ENCODE measurements at regions not wholly inside any gene's neighbourhood (a gene's known extent, or its start where the extent isn't known, plus 50 kb on each side); places are given as distances from the start of the nearest gene placed in this dataset.
A peak's percentile ranks its signal among the peaks of the same experiment; 100 is the strongest.

DNA sequence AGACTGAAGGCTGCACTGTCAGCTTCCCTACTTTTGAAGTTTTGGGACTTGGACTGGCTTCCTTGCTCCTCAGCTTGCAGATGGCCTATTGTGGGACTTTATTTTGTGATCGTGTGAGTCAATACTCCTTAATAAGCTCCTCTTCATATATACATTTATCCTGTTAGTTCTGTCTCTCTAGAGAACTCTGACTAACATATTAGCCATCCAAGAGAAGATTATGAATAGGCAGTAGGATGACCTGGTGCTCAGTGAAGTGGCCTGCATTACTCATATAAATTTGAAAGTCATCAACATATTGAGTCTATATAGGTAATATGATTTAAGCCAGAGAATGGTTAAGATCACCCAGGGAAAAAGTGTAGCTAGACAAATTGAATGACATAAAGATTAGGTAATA is 136.3 kb upstream of the UFM1 start:
- Histone ChIP-seq H3K9ac (ENCODE audit: low read length) (no peak overlapping the region), H3K9me3 (ENCODE audit: control insufficient read depth, insufficient read depth, low read depth, low read length) (peaks cover 8% of the 10 kb centered on the region; the same call in 1 of the 2 replicates), H3K27me3 (ENCODE audit: control insufficient read depth, insufficient read depth, low read length) (no peaks in the 10 kb centered on the region), H3K36me3 (ENCODE audit: control insufficient read depth, insufficient read depth, low read length) (no peaks in the 10 kb centered on the region), H3K27ac (ENCODE audit: low read depth, low read length) (no peak overlapping the region), H3K4me1 (ENCODE audit: control insufficient read depth, insufficient read depth, low read length) (peaks cover 5% of the 10 kb centered on the region; the same call in 1 of the 2 replicates), H3K4me3 (ENCODE audit: low read depth, low read length) (no peak overlapping the region)

DNA sequence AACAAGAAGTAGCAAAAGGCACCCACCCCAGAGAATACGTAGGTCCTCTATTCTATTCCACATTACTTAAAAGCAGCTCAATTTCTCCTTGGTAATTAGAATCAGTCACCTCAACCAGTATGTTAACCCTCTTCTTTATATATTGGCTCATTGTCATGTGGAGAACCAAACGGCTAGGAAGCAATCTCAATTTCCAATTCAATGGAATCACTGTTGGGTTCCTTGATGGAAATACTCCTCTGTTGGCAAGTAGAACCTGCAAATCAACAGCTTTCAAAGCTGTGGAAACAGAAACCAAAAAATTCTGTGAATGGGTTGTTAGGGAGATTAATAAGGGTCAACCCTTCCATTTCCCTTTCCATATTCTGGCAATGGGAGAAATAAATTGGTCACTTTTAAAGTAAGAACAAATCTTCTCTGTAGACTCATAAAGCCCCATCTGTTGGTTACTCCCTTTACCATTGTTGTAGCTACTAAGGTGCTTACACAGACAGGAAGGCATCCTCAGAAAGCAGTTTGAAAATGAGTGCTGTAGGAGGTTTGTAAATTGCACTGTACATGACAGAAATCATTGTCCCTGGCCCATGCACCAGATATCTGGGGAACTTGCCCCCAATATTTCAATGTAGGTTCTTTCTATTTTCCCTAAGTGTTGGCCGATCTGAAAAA is 138.6 kb upstream of the UFM1 start:
- Histone ChIP-seq H3K4me3 (ENCODE audit: low read depth, low read length) (no peak overlapping the region), H3K27ac (ENCODE audit: low read depth, low read length) (peak overlapping the region; percentile 25), H3K36me3 (ENCODE audit: control insufficient read depth, insufficient read depth, low read length) (no peaks in the 10 kb centered on the region), H3K27me3 (ENCODE audit: control insufficient read depth, insufficient read depth, low read length) (no peaks in the 10 kb centered on the region), H3K4me1 (ENCODE audit: control insufficient read depth, insufficient read depth, low read length) (peaks cover 5% of the 10 kb centered on the region; the same call in 1 of the 2 replicates), H3K9me3 (ENCODE audit: control insufficient read depth, insufficient read depth, low read depth, low read length) (peaks cover 8% of the 10 kb centered on the region; the same call in 1 of the 2 replicates), H3K9ac (ENCODE audit: low read length) (no peak overlapping the region)

GRCh38 chr13:38204556-38204955 is 145.1 kb upstream of the UFM1 start:
- Histone ChIP-seq H3K36me3 (ENCODE audit: control insufficient read depth, insufficient read depth, low read length) (no peaks in the 10 kb centered on the region), H3K4me3 (ENCODE audit: low read depth, low read length) (no peak overlapping the region), H3K27ac (ENCODE audit: low read depth, low read length) (no peak overlapping the region), H3K9ac (ENCODE audit: low read length) (no peak overlapping the region), H3K9me3 (ENCODE audit: control insufficient read depth, insufficient read depth, low read depth, low read length) (no peaks in the 10 kb centered on the region), H3K27me3 (ENCODE audit: control insufficient read depth, insufficient read depth, low read length) (no peaks in the 10 kb centered on the region), H3K4me1 (ENCODE audit: control insufficient read depth, insufficient read depth, low read length) (no peaks in the 10 kb centered on the region)

- Histone ChIP-seq H3K9me3 (ENCODE audit: control insufficient read depth, insufficient read depth, low read depth, low read length) (no peaks in the 10 kb centered on the region), H3K4me3 (ENCODE audit: low read depth, low read length) (no peak overlapping the region), H3K4me1 (ENCODE audit: control insufficient read depth, insufficient read depth, low read length) (no peaks in the 10 kb centered on the region), H3K9ac (ENCODE audit: low read length) (no peak overlapping the region), H3K27ac (ENCODE audit: low read depth, low read length) (no peak overlapping the region), H3K27me3 (ENCODE audit: control insufficient read depth, insufficient read depth, low read length) (no peaks in the 10 kb centered on the region), H3K36me3 (ENCODE audit: control insufficient read depth, insufficient read depth, low read length) (no peaks in the 10 kb centered on the region)
Measured at GRCh38 chr13:38202740-38203139, 146.9 kb upstream of the UFM1 start.

GRCh38 chr13:38191016-38191415 is 158.6 kb upstream of the UFM1 start:
- no peaks in the 10 kb centered on the region for H3K36me3 ChIP-seq (ENCODE audit: control insufficient read depth, insufficient read depth, low read length)
- no peaks in the 10 kb centered on the region for H3K9me3 ChIP-seq (ENCODE audit: control insufficient read depth, insufficient read depth, low read depth, low read length)
- H3K9ac ChIP-seq (ENCODE audit: low read length): no peak overlapping the region
- H3K27me3 ChIP-seq (ENCODE audit: control insufficient read depth, insufficient read depth, low read length): no peaks in the 10 kb centered on the region
- H3K27ac ChIP-seq (ENCODE audit: low read depth, low read length): no peak overlapping the region
- no peak overlapping the region for H3K4me3 ChIP-seq (ENCODE audit: low read depth, low read length)
- H3K4me1 ChIP-seq (ENCODE audit: control insufficient read depth, insufficient read depth, low read length): peaks cover 5% of the 10 kb centered on the region; the same call in 1 of the 2 replicates

DNA sequence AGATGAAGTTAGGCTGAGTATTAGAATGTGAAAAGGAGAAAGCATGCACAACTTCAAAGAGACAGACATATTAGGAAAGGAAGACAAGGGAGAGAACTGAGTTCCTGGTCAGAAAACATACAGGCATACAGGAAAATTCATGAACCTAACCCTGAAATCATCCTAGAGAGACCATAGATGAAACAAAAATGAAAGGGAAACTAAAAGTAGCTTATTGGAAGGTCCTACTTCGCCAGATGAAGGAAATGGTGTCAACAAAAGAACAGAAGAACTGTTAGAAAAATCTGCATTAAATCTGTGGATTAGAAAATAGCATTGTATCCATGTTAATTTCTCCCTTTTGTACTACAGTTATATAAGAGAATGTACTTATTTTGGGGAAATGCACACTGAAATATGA is 169.0 kb upstream of the UFM1 start:
- H3K36me3 ChIP-seq (ENCODE audit: control insufficient read depth, insufficient read depth, low read length): no peaks in the 10 kb centered on the region
- H3K9ac ChIP-seq (ENCODE audit: low read length): no peak overlapping the region
- H3K4me3 ChIP-seq (ENCODE audit: low read depth, low read length): no peak overlapping the region
- H3K27ac ChIP-seq (ENCODE audit: low read depth, low read length): no peak overlapping the region
- no peaks in the 10 kb centered on the region for H3K9me3 ChIP-seq (ENCODE audit: control insufficient read depth, insufficient read depth, low read depth, low read length)
- H3K4me1 ChIP-seq (ENCODE audit: control insufficient read depth, insufficient read depth, low read length): no peaks in the 10 kb centered on the region
- no peaks in the 10 kb centered on the region for H3K27me3 ChIP-seq (ENCODE audit: control insufficient read depth, insufficient read depth, low read length)

- no peak overlapping the region for H3K4me3 ChIP-seq (ENCODE audit: low read depth, low read length)
- H3K27ac ChIP-seq (ENCODE audit: low read depth, low read length): no peak overlapping the region
- H3K9ac ChIP-seq (ENCODE audit: low read length): no peak overlapping the region
- H3K4me1 ChIP-seq (ENCODE audit: control insufficient read depth, insufficient read depth, low read length): no peaks in the 10 kb centered on the region
- no peaks in the 10 kb centered on the region for H3K27me3 ChIP-seq (ENCODE audit: control insufficient read depth, insufficient read depth, low read length)
- no peaks in the 10 kb centered on the region for H3K9me3 ChIP-seq (ENCODE audit: control insufficient read depth, insufficient read depth, low read depth, low read length)
- no peaks in the 10 kb centered on the region for H3K36me3 ChIP-seq (ENCODE audit: control insufficient read depth, insufficient read depth, low read length)
Measured at GRCh38 chr13:38180126-38180525, 169.5 kb upstream of the UFM1 start.

- H3K4me3 ChIP-seq (ENCODE audit: low read depth, low read length): no peak overlapping the region
- H3K36me3 ChIP-seq (ENCODE audit: control insufficient read depth, insufficient read depth, low read length): no peaks in the 10 kb centered on the region
- no peak overlapping the region for H3K9ac ChIP-seq (ENCODE audit: low read length)
- H3K4me1 ChIP-seq (ENCODE audit: control insufficient read depth, insufficient read depth, low read length): no peaks in the 10 kb centered on the region
- no peak overlapping the region for H3K27ac ChIP-seq (ENCODE audit: low read depth, low read length)
- no peaks in the 10 kb centered on the region for H3K9me3 ChIP-seq (ENCODE audit: control insufficient read depth, insufficient read depth, low read depth, low read length)
- no peaks in the 10 kb centered on the region for H3K27me3 ChIP-seq (ENCODE audit: control insufficient read depth, insufficient read depth, low read length)
Measured at GRCh38 chr13:38176664-38177063, 173.0 kb upstream of the UFM1 start.

GRCh38 chr13:38173403-38173802 is 176.2 kb upstream of the UFM1 start:
- no peaks in the 10 kb centered on the region for H3K27me3 ChIP-seq (ENCODE audit: control insufficient read depth, insufficient read depth, low read length)
- no peak overlapping the region for H3K27ac ChIP-seq (ENCODE audit: low read depth, low read length)
- H3K4me3 ChIP-seq (ENCODE audit: low read depth, low read length): no peak overlapping the region
- no peaks in the 10 kb centered on the region for H3K36me3 ChIP-seq (ENCODE audit: control insufficient read depth, insufficient read depth, low read length)
- no peaks in the 10 kb centered on the region for H3K4me1 ChIP-seq (ENCODE audit: control insufficient read depth, insufficient read depth, low read length)
- no peaks in the 10 kb centered on the region for H3K9me3 ChIP-seq (ENCODE audit: control insufficient read depth, insufficient read depth, low read depth, low read length)
- no peak overlapping the region for H3K9ac ChIP-seq (ENCODE audit: low read length)

DNA sequence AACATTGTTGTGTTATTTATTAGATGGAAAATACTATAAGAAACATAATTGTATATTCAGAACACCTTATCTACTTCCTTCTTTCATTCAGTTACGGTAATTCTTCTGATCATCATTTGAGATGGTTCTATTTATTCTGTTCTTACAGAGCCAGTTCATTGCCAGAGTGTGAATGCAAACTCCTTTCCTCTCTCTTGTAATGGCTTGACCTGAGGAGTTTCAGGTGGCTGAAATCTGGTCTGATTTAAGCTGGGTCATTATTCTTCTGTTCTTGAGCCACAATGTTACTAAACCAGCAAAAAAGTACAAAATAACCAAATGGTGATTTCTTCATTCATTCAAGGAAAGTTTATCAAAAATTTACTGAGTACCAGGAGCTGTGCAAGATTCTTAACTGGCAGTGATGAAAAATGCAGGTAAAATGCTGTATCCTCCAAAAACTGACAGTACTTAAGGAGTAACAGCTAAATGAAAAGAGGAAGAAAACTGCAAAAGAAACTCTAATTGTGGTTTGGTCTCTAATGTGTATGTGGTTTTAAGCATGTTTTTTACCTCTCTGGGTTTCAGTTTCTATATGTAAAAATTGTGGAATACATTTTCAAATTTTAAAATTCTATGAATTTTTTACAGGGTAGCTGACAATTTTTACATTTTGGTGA is 182.4 kb upstream of the UFM1 start:
- no peak overlapping the region for H3K9ac ChIP-seq (ENCODE audit: low read length)
- H3K36me3 ChIP-seq (ENCODE audit: control insufficient read depth, insufficient read depth, low read length): no peaks in the 10 kb centered on the region
- no peaks in the 10 kb centered on the region for H3K4me1 ChIP-seq (ENCODE audit: control insufficient read depth, insufficient read depth, low read length)
- H3K27ac ChIP-seq (ENCODE audit: low read depth, low read length): no peak overlapping the region
- H3K9me3 ChIP-seq (ENCODE audit: control insufficient read depth, insufficient read depth, low read depth, low read length): no peaks in the 10 kb centered on the region
- no peaks in the 10 kb centered on the region for H3K27me3 ChIP-seq (ENCODE audit: control insufficient read depth, insufficient read depth, low read length)
- no peak overlapping the region for H3K4me3 ChIP-seq (ENCODE audit: low read depth, low read length)

DNA sequence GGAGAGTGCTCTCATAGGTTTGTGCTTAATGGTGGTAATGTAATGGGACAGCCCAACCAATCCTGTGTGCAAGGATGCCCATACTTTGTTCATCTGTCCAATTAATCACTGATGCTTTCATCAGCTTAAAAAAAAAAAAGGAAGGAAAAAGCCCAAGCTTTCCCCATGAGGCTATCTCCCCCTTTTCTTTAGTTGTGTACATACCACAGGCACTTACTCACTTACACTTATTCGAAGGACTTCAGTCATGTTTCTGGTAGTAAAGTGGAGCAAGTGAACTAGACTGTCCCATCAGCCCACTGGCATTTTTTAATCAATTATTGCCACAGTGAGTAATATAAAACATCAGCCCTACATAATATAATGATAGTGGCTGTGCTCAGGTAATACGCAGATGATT is 183.5 kb upstream of the UFM1 start:
- Histone ChIP-seq H3K4me3 (ENCODE audit: low read depth, low read length) (no peak overlapping the region), H3K27me3 (ENCODE audit: control insufficient read depth, insufficient read depth, low read length) (no peaks in the 10 kb centered on the region), H3K4me1 (ENCODE audit: control insufficient read depth, insufficient read depth, low read length) (no peaks in the 10 kb centered on the region)

More for the DNA sequence above, 183.5 kb upstream of the UFM1 start:
- no peaks in the 10 kb centered on the region for H3K9me3 ChIP-seq (ENCODE audit: control insufficient read depth, insufficient read depth, low read depth, low read length)
- H3K36me3 ChIP-seq (ENCODE audit: control insufficient read depth, insufficient read depth, low read length): no peaks in the 10 kb centered on the region
- H3K27ac ChIP-seq (ENCODE audit: low read depth, low read length): no peak overlapping the region
- no peak overlapping the region for H3K9ac ChIP-seq (ENCODE audit: low read length)

Measured in HUES6 (cell line).